MV-4-11 (cell line): ENCODE measurements at regions not wholly inside any gene's neighbourhood (a gene's known extent, or its start where the extent isn't known, plus 50 kb on each side); places are given as distances from the start of the nearest gene placed in this dataset.
"Not testable (repeated sequence)": the region's sequence is repeated elsewhere in the genome, so short reads cannot be mapped to it uniquely, and the experiment has no call there.

Experiments
- DNase-seq: peaks from one replicate; lab custom pipeline; 2025; lab: John Stamatoyannopoulos, UW

DNA sequence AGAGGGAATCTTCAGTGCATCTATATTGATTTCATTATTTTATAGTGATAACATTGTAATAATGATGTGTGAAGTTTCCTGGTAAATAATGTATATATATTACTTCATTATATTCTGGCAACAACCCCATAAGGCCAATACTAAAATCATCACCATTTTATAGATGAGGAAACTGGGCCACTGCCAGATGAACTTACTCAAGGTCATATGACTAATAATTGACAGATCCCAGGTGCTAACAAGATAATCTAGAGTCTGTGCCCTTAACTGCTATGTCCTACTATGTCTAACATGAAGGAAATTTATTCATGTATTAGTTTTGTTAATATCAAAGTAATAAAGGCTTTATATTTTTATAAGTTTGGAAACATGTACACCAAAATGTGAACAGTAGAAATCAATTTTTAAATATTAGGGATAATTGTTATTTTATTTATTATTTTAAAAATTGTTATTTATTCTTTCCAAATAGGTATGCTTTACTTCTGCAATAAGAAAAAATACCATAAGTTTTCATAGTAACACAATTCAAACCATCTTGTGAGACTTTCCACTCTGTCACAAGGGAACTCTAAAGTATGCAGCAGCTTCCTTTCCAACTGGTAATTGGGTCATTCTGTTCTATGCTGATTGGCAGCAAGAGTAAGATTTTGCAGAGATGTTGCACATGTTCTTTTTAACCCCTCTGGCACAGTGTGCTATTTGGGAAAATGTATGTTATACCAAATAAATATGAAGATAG lies 90.8 kb upstream of the CMC1 start:
- DNase-seq: no peak

GRCh38 chr3:28151207-28151550 lies 90.2 kb upstream of the CMC1 start:
- no peak for DNase-seq

DNA sequence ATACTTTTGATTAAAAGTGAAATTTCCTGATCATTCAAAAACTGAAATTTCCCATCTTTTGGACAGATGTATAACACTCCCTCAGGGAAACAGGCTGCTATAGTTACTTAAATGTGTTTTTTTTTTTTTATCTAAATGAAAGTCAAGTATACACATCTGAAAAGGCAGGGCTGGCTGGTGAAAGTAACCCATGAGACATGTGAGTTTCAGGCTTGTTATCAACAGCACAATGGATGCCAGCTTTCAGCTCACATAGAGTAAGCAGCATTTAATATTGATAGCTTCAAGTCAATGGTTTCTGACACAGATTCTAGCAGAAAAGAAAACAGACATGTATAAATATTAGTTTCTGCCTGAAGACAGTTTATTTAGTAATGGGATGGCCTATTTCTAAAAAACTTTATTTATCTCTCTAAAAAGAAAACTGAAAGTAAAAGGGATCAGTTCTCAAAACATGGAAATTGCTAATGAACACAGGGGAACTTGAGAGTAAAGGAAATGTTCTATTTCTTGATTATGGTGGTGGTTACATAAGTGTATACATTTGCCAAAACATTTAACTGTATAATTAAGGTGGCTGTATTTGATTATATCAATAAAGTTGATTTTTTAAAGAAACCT lies 89.7 kb upstream of the CMC1 start:
- DNase-seq: no peak

DNA sequence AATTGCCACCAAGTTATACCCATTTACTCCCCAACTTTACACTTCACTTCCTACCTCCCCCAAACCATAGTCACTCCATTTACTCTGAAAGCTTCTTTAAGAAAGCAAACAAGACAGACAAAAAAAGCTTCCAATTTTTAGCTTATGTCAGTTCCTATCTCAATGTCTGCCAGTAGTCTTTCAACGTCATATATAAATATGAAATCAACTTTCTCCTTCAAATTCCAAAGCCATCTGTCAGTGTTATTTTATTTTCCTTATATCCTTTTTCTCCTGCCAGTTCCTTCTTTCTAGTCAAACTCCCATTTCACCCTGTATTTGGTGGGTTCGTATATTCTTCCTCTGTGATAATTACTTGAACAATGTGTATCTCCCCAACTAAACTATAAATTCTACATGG lies 85.8 kb upstream of the CMC1 start:
- DNase-seq: no peak

DNA sequence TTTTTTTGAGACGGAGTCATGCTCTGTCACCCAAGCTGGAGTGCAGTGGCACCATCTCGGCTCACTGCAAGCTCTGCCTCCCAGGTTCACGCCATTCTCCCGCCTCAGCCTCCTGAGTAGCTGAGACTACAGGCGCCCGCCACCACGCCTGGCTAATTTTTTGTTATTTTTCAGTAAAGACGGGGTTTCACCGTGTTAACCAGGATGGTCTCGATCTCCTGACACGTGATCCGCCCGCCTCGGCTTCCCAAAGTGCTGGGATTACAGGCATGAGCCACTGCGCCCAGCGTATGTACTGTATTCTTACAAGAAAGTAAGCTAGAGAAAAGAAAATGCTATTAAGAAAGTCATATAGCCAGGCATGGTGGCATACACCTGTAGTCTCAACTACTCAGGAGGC lies 84.8 kb upstream of the CMC1 start:
- DNase-seq: not testable (repeated sequence)

GRCh38 chr3:28171962-28172361 lies 69.5 kb upstream of the CMC1 start:
- DNase-seq: no peak

GRCh38 chr3:28172748-28173147 lies 68.7 kb upstream of the CMC1 start:
- DNase-seq: no peak

DNA sequence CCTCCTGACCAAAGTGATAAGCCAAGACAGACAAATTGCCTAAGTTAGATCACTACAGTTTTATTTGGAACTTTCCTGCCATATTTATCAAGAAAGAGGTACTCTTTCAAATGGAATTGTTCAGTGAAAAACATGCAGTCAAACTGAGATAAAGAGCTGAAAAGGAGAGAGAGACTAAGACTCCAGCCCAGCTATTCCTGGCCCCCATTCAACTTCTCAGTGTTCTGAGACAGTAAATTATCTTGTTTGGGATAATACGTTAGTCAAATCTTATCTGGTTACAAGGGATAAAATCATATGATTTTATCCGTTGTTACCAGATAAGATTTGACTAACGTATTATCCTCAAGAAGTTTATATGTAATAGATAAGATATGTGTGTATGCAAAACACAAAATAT lies 67.6 kb upstream of the CMC1 start:
- DNase-seq: no peak

DNA sequence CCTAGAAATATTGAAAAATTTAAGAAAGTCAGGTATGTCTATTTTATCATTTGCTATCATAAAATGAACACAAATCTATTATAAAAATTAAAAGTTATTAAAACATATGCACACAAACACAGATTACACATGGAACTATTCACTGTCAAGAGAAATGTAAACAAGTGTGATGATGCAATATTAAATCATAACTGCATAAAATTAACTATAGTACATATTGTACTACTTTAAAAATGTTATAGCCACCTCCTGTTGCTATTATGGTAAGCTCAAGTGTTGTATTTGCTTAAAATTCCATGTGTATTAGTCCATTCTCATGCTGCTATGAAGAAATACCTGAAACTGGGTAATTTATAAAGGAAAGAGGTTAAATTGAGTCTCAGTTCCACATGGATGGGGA lies 54.7 kb upstream of the CMC1 start:
- DNase-seq: no peak

DNA sequence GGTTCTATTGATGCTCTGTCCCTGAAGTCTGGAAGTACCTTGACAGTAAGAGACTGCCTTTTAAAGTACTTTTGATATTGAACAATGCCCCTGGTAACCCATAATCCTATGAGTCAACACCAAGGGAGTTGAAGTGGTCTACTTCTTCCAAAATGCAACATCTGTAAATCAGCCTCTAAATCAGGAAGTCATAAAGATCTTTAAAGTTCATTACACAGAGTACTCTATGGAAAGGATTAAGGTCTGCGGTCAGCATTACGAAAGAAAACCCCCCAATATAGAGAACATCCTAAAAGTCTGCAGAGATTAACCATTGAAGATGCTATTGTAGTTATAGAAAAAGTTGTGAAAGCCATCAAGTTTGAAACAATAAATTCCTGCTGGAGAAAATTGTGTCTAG lies 52.7 kb upstream of the CMC1 start:
- peak; percentile 98 for DNase-seq

GRCh38 chr3:28191363-28191762 lies 50.1 kb upstream of the CMC1 start:
- DNase-seq: no peak
